ENCODE measurements at regions not wholly inside any gene's neighbourhood (a gene's known extent, or its start where the extent isn't known, plus 50 kb on each side); places are given as distances from the start of the nearest gene placed in this dataset.
"Not testable (repeated sequence)": the region's sequence is repeated elsewhere in the genome, so short reads cannot be mapped to it uniquely, and the experiment has no call there.

DNA sequence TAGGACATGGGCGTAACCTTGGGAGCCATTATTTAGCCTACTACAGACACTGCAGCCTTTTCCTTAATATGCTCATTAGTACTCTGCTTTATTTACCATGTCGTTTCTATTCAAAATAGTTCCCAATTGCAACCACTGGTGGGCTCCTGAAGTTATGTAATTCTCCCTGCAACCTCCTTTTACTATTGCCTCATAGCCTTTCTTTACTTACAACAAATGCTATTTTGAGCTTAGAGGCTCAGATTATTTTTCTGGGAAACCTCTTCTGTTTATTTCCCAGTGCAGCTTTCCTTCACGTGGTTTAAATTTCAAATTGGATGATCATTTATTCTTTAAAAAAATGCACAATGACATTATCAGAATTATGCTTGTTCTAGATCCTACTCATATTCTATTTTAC, 492.3 kb upstream of the TMEFF2 start:
- DNase-seq (ENCODE audit: low spot score in 2 of 2) (no peak), ATAC-seq (no peak)
- Mint-ChIP-seq H3K27ac (no peak overlapping the region), H3K9me3 (no peaks in the 10 kb centered on the region), H3K36me3 (no peaks in the 10 kb centered on the region)

DNA sequence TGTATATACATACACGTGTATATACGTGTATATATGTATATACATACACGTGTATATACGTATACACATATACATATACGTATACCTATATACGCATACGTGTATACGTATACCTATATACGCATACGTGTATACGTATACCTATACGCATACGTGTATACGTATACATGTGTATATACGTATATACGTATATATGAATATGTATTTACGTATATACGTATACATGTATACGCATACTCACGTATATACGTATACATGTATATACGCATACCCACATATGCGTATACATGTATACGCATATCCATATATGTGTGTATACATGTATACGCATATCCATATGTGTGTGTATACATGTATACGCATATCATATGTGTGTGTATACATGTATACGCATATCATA, 487.8 kb upstream of the TMEFF2 start:
- H3K27ac Mint-ChIP-seq; H3K36me3 Mint-ChIP-seq; H3K9me3 Mint-ChIP-seq; DNase-seq (ENCODE audit: low spot score in 2 of 2); ATAC-seq: not testable (repeated sequence)

DNA sequence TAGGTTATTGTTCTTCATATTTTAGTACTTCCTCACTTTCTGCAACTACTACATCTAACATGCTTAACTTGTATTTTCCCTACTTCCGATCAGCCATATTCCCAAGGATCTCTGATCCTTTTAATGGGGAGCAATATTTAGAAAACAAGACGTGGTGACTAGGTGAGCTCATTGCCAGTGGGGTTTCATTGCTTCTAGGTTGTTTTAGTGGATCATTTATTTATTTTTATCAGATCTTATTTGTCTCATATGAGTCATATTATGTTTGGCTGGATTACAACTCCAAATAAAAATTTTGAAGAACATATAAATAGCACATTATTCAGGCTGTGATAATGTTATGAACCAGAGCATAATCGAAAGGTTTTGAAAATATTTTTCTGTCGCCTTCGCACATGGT, 480.9 kb upstream of the TMEFF2 start:
- H3K27ac Mint-ChIP-seq: no peak overlapping the region
- DNase-seq (ENCODE audit: low spot score in 2 of 2) (no peak), ATAC-seq (no peak)
- no peaks in the 10 kb centered on the region for H3K9me3 Mint-ChIP-seq
- no peaks in the 10 kb centered on the region for H3K36me3 Mint-ChIP-seq

DNA sequence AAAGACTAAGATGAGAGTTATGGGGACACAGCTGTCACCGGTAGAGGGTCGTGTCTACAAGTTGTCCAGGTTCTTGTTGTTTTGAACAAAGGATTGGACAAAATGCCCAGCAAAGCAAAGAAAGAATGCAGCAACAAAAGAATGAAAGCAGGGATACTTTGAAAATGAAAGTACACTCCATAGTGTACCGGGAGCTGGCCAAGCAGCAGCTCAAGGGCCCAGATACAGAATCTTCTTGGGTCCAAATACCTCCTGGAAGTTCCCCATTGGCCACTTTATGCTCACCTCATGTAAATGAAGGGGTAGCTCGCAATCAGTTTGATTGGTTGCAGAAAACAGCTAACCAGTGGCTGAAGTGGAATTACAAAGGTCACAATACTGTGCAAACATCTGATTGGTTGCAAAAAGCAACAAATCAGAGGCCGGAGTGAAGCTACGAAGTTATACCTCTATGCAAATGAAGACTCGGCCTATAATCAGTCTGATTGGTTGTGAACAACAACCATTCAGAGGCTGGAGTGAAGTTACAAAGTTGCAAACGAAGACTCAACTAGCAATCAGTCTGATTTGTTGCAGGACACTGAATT, 474.9 kb upstream of the TMEFF2 start:
- ATAC-seq (no peak), DNase-seq (ENCODE audit: low spot score in 2 of 2) (no peak)
- Mint-ChIP-seq H3K27ac (no peak overlapping the region), H3K36me3 (no peaks in the 10 kb centered on the region), H3K9me3 (no peaks in the 10 kb centered on the region)

DNA sequence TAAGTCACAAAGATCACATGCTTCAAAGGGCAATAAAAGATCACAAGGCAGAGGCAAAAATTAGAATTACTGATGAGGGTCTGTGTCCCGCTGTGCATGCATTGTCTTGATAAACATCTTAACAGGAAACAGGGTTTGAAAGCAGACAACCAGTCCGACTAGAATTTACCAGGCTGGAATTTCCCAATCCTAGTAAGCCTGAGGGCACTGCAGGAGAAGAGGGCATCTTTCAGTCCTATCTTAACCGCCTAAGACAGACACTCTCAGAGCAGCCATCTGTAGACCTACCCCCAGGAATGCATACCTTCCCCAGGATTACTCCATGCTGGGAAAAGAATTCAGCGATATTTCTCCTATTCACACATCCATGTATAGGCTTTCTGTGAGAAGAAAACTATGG, 465.8 kb upstream of the TMEFF2 start:
- ATAC-seq; H3K9me3 Mint-ChIP-seq; H3K27ac Mint-ChIP-seq; DNase-seq (ENCODE audit: low spot score in 2 of 2); H3K36me3 Mint-ChIP-seq: not testable (repeated sequence)

DNA sequence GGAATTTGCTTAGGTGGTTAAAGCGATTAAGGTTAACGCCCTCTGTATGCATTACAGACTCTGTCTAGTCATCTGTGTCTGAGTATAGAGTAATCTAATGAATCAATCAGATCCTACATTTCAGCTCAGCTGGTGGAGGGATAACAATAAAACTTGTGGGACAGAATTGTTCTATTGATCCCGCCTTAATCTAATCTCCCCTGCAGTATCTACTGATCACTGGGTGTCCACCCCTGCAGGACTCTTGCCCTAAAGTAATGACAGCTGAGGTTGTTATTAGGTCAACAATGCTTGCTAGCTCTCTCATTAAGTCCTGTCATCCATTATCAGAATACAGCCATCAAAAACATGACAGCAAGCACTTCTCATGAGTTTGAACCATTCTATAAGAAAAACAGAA, 462.6 kb upstream of the TMEFF2 start:
- peaks cover 0 to 5% of the 10 kb centered on the region in 2 donors for H3K9me3 Mint-ChIP-seq
- H3K36me3 Mint-ChIP-seq: no peaks in the 10 kb centered on the region
- DNase-seq (ENCODE audit: low spot score in 2 of 2): no peak
- ATAC-seq: no peak
- no peak overlapping the region for H3K27ac Mint-ChIP-seq

DNA sequence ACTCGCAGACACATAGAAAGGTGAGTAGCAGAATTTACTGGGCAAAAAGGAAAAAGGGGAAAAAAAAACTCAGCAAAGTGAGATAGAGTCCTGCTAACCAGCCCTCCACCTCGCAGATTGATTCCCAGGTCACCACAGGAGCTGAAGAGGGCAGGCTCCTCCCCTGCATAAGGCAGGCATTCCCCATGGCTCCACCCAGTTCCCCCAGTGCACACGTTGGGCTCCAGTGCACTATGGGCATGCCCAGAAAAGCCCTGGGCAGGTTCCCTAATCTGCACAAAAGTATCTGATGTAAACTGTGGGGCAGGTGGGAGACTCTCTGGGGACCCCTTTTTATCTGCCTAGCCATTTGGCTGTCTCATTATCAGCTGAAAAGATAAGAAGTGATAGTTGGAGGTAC, 461.2 kb upstream of the TMEFF2 start:
- Mint-ChIP-seq H3K27ac (no peak overlapping the region), H3K36me3 (no peaks in the 10 kb centered on the region), H3K9me3 (peaks cover 0 to 5% of the 10 kb centered on the region in 2 donors)
- ATAC-seq (no peak), DNase-seq (ENCODE audit: low spot score in 2 of 2) (no peak)

DNA sequence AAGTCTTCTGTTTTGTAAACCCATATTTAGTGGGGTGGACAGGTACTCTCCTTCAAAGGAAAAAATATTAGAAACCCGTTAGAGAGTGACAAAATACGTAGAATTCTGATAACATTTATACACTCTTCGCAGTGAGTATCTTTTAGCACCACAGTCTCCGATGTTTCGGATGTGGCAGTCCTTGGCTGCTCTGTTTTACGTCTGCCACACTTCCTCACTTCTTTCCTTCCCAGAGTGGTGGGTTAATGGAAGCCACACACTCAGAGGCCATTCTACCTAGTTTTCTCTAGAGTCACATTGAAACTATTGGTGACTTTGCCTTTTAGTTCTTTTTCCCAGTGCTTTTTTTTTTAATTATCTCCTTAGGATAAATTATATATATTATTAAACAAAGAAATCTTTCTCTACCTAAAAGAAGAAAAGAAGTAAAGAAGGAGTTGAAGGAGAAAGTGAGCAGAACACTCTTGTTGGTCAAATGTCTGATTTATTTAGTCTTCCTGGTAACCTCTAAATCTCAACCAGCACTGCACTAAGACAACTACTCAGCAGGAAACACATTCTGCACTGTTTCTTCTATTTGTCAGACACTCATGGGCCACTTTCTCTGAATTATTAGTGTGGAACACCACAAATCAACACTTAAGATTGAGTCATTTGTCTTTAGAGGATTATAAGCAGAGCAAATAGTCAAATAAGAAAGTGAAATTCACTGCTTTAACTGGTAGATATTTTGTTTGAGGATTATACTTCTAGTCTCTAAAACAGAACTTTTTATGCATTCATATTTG, 451.3 kb upstream of the TMEFF2 start:
- Mint-ChIP-seq H3K27ac (no peak overlapping the region), H3K36me3 (no peaks in the 10 kb centered on the region), H3K9me3 (no peaks in the 10 kb centered on the region)
- no peak for ATAC-seq
- no peak for DNase-seq (ENCODE audit: low spot score in 2 of 2)

DNA sequence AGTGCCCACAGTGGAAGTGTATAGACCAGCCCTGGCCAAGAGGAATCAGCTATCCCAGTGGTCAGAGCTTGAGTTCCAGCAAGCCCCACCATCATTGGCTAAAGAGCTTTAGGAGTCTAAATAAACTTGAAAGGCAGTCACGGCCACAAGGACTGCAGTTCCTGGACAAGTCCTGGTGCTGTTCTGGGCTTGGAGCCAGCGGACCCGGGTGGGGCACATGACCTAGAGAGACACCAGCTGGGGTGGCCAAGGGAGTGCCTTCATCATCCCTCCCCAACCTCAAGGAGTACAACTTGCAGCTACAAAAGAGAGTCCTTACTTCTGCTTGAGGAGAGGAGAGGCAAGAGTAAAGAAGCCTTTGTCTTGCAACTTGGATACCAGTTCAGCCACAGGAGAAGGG, 439.8 kb upstream of the TMEFF2 start:
- peaks cover 9 to 10% of the 10 kb centered on the region in 2 donors for H3K9me3 Mint-ChIP-seq
- H3K36me3 Mint-ChIP-seq: no peaks in the 10 kb centered on the region
- H3K27ac Mint-ChIP-seq: no peak overlapping the region
- no peak for ATAC-seq
- no peak for DNase-seq (ENCODE audit: low spot score in 2 of 2)

DNA sequence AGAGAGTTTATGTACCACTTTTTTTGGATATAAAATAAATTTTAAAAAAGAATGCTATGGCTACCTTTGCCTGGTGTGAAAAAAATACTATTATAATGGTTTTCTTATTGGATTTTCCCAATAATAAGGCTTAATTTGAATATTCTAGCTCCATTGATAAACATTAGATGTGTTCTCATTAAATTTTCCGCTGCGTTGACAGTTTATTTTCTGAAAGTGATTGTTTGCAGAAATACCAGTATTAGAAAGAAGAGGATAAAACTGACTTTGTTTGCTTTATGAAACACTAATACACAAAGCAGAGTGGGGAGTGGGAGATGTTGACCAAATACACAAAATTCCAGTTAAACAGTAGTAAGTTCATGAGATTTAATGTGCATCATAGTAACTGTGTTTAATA, 433.3 kb upstream of the TMEFF2 start:
- Mint-ChIP-seq H3K9me3 (no peaks in the 10 kb centered on the region), H3K27ac (no peak overlapping the region)
- no peak for ATAC-seq

DNA sequence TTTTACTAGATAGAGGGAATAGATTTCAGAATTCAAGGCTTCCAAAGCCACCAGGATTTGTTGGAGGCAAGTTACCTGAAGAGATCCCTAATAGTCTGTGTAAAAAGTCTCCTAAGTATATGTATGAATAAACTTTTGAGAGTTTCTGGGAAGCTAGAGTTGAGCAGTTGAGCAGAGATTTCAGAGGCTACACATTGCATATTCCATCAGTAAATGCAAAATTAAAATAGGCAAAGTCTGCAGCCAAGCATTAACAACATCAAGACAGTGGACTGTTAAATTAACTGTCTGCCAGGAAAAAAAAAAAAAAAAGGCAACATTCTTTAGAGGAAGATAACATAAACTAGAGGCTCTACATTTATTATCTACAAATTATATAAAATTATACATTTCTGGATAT, 420.4 kb upstream of the TMEFF2 start:
- H3K27ac Mint-ChIP-seq: no peak overlapping the region
- H3K9me3 Mint-ChIP-seq: no peaks in the 10 kb centered on the region
- no peak for ATAC-seq
- no peaks in the 10 kb centered on the region for H3K36me3 Mint-ChIP-seq
- no peak for DNase-seq (ENCODE audit: low spot score in 2 of 2)

More for the DNA sequence above, 433.3 kb upstream of the TMEFF2 start:
- H3K36me3 Mint-ChIP-seq: no peaks in the 10 kb centered on the region
- DNase-seq (ENCODE audit: low spot score in 2 of 2): no peak

DNA sequence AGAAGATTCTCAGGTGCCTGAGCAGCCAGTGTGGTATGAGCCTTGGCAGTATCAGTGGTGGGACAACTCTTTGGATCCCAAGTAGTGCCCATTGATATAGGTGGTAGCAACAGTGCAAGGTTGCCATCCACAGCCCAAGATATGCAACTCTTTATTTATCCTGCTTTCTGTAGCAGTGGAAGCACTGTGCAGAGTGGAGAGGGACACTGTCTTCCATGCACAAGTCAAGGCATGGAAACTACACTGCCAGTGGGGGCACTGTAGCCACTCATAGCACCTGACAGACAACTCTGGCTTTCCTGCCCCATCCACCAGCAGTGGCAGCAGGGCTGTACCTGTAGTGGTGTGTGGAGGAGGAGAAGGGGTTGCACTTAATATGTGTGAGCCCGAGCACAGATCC, 409.6 kb upstream of the TMEFF2 start:
- ATAC-seq: no peak
- H3K9me3 Mint-ChIP-seq: peaks cover 0 to 5% of the 10 kb centered on the region in 2 donors
- DNase-seq (ENCODE audit: low spot score in 2 of 2): no peak
- no peaks in the 10 kb centered on the region for H3K36me3 Mint-ChIP-seq
- no peak overlapping the region for H3K27ac Mint-ChIP-seq

DNA sequence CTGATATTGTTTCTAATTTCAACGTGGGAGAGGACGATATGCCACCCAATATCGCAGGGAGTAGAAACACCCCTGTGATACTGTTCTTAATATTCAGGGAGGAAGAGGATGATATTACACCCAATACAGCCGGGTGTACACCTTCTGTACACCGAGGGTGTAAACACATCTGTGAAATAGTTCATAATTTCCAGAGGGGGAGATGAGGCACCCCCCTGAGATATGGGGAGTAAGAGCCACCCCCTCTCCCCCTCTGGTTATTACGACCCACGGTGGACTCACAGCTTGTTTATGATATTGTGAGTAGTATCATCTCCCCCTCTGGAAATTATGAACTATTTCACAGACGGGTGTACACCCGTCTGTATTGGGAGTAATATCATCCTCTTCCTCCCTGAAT, 403.9 kb upstream of the TMEFF2 start:
- not testable (repeated sequence) for H3K36me3 Mint-ChIP-seq; H3K9me3 Mint-ChIP-seq; DNase-seq (ENCODE audit: low spot score in 2 of 2); H3K27ac Mint-ChIP-seq
- peak; percentile 33 to 86 for ATAC-seq

DNA sequence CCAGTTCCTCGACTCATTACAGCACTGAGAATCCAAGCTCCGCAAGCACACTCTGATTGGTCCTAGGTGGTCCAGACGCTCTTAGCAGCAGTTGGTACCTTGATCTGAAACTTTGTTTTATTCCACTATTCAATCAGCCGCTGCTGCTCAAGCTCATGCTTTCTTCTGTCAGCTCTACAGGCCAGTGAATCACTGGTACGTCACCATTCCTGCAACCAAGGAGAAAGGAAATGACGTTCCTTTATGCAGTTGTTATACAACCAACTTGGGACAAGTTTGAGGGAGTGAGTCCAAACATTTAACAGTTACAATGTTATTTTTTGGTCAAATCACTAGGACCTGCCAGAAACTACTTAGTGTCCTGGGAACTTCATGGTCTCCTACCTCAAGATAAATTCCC, 398.8 kb upstream of the TMEFF2 start:
- ATAC-seq (no peak), DNase-seq (ENCODE audit: low spot score in 2 of 2) (no peak)
- Mint-ChIP-seq H3K9me3 (no peaks in the 10 kb centered on the region), H3K36me3 (no peaks in the 10 kb centered on the region), H3K27ac (no peak overlapping the region)

DNA sequence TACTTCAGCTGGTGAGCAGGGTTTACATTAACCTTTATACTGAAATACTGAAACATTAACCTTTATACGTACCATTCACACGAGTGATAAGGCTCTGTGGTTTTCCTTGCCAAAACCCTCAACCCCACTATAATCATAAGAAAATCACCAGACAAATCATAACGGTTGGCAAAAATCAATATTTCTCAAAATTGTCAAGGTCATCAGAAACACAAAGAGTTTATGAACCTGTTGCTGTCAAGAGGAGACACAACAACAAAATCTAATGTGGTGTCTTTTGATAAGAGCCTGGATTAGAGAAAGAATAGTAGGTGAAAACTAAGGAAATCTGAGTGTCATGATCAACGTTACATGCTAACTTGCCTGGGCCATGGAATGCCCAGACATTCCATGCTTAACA, 396.9 kb upstream of the TMEFF2 start:
- Mint-ChIP-seq H3K27ac (no peak overlapping the region), H3K9me3 (peaks cover 0 to 4% of the 10 kb centered on the region in 2 donors), H3K36me3 (no peaks in the 10 kb centered on the region)
- DNase-seq (ENCODE audit: low spot score in 2 of 2): no peak
- no peak for ATAC-seq

DNA sequence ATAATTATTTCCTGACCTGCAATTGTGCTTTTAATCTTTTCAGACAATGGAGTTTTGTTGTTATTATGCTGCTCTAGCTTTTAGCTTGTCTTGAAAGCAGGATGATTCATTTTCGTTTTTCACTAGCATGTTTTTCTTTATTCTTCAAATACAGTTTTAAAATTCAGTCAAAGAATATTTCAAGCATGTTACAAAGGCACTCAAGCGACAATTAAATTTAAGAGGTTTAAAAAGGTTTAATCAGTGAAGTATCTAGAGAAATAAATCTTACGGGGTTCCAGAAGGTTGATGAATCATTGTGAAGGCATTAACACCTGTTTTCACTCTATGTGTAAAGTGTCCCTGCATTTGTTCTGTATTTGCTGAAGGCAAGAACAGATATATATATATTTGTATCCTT, 390.7 kb upstream of the TMEFF2 start:
- Mint-ChIP-seq H3K9me3 (peaks cover 0 to 4% of the 10 kb centered on the region in 2 donors), H3K36me3 (no peaks in the 10 kb centered on the region), H3K27ac (no peak overlapping the region)
- DNase-seq (ENCODE audit: low spot score in 2 of 2) (no peak), ATAC-seq (no peak)

DNA sequence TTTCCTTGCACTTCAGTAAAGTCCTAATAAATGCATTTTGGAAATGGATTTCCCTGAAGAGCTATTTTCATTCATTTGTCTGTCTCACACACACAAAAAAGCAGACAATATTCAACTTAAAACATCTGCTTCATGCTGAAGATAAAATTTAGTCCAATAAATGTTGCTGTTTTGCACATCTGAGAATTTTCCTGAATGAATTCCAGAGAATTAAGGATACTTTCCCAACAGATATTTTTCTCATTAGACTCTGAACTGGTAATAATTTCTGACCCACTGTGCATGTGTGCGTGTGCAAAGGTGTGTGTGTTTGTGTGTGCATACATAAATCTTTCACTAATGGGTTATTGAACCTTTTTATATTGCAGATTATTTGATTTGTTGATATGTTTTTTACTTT, 390.2 kb upstream of the TMEFF2 start:
- no peak for DNase-seq (ENCODE audit: low spot score in 2 of 2)
- Mint-ChIP-seq H3K9me3 (peaks cover 0 to 4% of the 10 kb centered on the region in 2 donors), H3K27ac (no peak overlapping the region), H3K36me3 (no peaks in the 10 kb centered on the region)
- no peak for ATAC-seq

DNA sequence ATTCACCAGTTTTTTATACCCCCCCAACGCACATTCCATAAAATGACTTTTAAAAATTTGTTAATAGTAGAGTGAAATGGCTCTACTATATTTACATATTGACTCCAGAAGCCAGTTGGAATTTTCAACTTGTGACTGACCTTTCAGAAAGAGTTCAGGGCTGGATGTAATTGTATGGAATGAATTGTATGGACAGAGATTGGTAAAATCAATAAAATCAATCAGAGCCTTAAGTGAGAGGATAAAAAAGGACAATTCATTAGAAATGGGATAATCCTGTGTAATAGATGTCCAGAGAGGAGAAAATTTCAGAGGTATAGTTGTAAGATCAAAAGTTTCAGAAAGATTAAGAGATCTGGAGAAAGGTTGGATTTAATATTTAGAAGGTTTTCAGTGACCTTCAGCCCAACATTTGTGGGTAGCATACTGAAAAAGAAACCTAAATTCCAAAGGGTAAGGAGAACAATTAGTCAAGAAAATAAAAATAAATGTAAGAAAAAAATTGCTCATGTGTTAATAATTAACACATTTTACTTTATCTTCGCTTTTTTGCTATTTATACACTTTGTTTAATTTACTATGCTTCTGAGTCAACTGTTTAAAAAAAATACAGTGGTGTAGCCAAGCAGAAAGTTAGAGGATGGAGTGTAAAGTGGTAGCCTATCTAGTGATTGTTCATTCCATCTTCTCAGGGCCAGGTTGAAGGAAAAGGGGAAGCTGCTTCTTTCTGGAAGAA, 385.4 kb upstream of the TMEFF2 start:
- Mint-ChIP-seq H3K9me3 (no peaks in the 10 kb centered on the region), H3K36me3 (no peaks in the 10 kb centered on the region), H3K27ac (no peak overlapping the region)
- no peak for DNase-seq (ENCODE audit: low spot score in 2 of 2)
- ATAC-seq: no peak
